Caco-2 (cell line): ENCODE measurements at regions not wholly inside any gene's neighbourhood (a gene's known extent, or its start where the extent isn't known, plus 50 kb on each side); places are given as distances from the start of the nearest gene placed in this dataset.

Source experiments
- BruUV-seq: library from RNA; stranded (reverse); fragments of 400-500 nt; replicated peaks from 2 replicates; lab custom pipeline; 2021; lab: Mats Ljungman, UMichigan
- CTCF ChIA-PET: fragments of 300-600 bp; sonication (Branson Sonifier 250); formaldehyde crosslinking; loops from one replicate; lab custom pipeline; 2022; ENCODE audit warnings: antibody characterized with exemption; lab: Charles Lee
- POLR2A ChIA-PET: fragments of 300-600 bp; sonication (Branson Sonifier 250); formaldehyde crosslinking; loops from one replicate; lab custom pipeline; 2022; ENCODE audit warnings: antibody characterized with exemption; lab: Charles Lee
- DNase-seq, 2 experiments: peaks; one replicate each; pipeline versions ENCODE4 v3.0.0 to v3.0.0-alpha.2; 2020 to 2022
- H3K27me3 ChIP-seq: replicated peaks from 2 replicates; pipeline ENCODE4 v1.6.0; 2011; ENCODE audit warnings: low read length; ENCODE audit not compliant: control insufficient read depth, insufficient read depth
- H3K36me3 ChIP-seq: 2 replicates; pipeline ENCODE4 v1.5.1; 2011; ENCODE audit warnings: low read length; ENCODE audit not compliant: control insufficient read depth, insufficient read depth
- H3K4me1 ChIP-seq: fragments of 250-450 bp; sonication (Bioruptor Pico); 2 replicates; pipeline ENCODE4 v1.5.1; 2020; ENCODE audit warnings: mild to moderate bottlenecking
- H3K4me3 ChIP-seq: 2 replicates; pipeline ENCODE4 v1.5.1; 2011; ENCODE audit warnings: low read depth, mild to moderate bottlenecking, control low read depth, low read length
- H3K9me3 ChIP-seq: fragments of 250-450 bp; sonication (Bioruptor Pico); 2 replicates; pipeline ENCODE4 v1.5.1; 2020; ENCODE audit warnings: mild to moderate bottlenecking, moderate library complexity
- H3K27ac Mint-ChIP-seq: one replicate; pipeline ENCODE4 v1.8.0; 2022; ENCODE audit warnings: mixed read lengths; ENCODE audit not compliant: unreplicated experiment
- H3K27me3 Mint-ChIP-seq: one replicate; pipeline ENCODE4 v1.8.0; 2022; ENCODE audit warnings: mixed read lengths; ENCODE audit not compliant: insufficient read depth, unreplicated experiment
- H3K36me3 Mint-ChIP-seq: one replicate; pipeline ENCODE4 v1.8.0; 2022; ENCODE audit warnings: mild to moderate bottlenecking, mixed read lengths; ENCODE audit not compliant: insufficient read depth, unreplicated experiment
- H3K4me1 Mint-ChIP-seq: one replicate; pipeline ENCODE4 v1.8.0; 2022; ENCODE audit warnings: low read depth, mixed read lengths; ENCODE audit not compliant: unreplicated experiment
- H3K4me3 Mint-ChIP-seq: one replicate; pipeline ENCODE4 v1.8.0; 2022; ENCODE audit warnings: mild to moderate bottlenecking, moderate library complexity, mixed read lengths; ENCODE audit not compliant: unreplicated experiment
- H3K9me3 Mint-ChIP-seq: one replicate; pipeline ENCODE4 v1.8.0; 2022; ENCODE audit warnings: mixed read lengths; ENCODE audit not compliant: unreplicated experiment
- CTCF ChIP-seq, 2 experiments: fragments of 200-600 bp in 1 of 2; IDR thresholded peaks; 1 replicate in 1 of 2; 2 replicates in 1 of 2; pipeline versions ENCODE4 v1.5.1 to v1.8.0; 2011 to 2022; ENCODE audit warnings: antibody characterized with exemption in 1 of 2, control low read depth in 1 of 2, inconsistent platforms in 1 of 2, low read depth in 1 of 2, low read length in 1 of 2, mild to moderate bottlenecking in 1 of 2, moderate library complexity in 1 of 2; ENCODE audit not compliant: insufficient read depth in 1 of 2, severe bottlenecking in 1 of 2, unreplicated experiment in 1 of 2
- intact Hi-C: fragments of 100-400 bp; cut with micrococcal nuclease; formaldehyde crosslinking; loops from one replicate; pipeline ENCODE4 v1.10.0; 2022; ENCODE audit not compliant: unreplicated experiment

- Mint-ChIP-seq H3K4me1 (no peaks in the 10 kb centered on the region), H3K4me3 (no peak overlapping the region), H3K27ac (no peak overlapping the region), H3K27me3 (peaks cover 24% of the 10 kb centered on the region), H3K9me3 (no peaks in the 10 kb centered on the region), H3K36me3 (no peaks in the 10 kb centered on the region)
- BruUV-seq = no TSS peak
- POLR2A ChIA-PET = no interaction called here
- DNase-seq = no peak
- H3K36me3 ChIP-seq = no peaks in the 10 kb centered on the region
- CTCF ChIA-PET = no interaction called here
- no peaks in the 10 kb centered on the region for H3K27me3 ChIP-seq
- TF ChIP-seq CTCF (IDR thresholded peaks at IDR 0.05; ENCODE audit: insufficient read depth in 1 of 2, low read depth in 1 of 2, low read length in 1 of 2, severe bottlenecking in 1 of 2, unreplicated experiment in 1 of 2) = no peak
- intact Hi-C loops = no loop called here
- H3K4me1 ChIP-seq = no peaks in the 10 kb centered on the region
- no peaks in the 10 kb centered on the region for H3K9me3 ChIP-seq
- no peak overlapping the region for H3K4me3 ChIP-seq
These were observed 118.9 kb downstream of the RDH14 start for GRCh38 chr2:18441583-18441982.

- Mint-ChIP-seq H3K4me3 (no peak overlapping the region), H3K36me3 (no peaks in the 10 kb centered on the region), H3K4me1 (no peaks in the 10 kb centered on the region), H3K9me3 (no peaks in the 10 kb centered on the region), H3K27me3 (peaks cover 21% of the 10 kb centered on the region), H3K27ac (no peak overlapping the region)
- intact Hi-C loops = no loop called here
- no peak for TF ChIP-seq CTCF (IDR thresholded peaks at IDR 0.05; ENCODE audit: insufficient read depth in 1 of 2, low read depth in 1 of 2, low read length in 1 of 2, severe bottlenecking in 1 of 2, unreplicated experiment in 1 of 2)
- H3K4me3 ChIP-seq = no peak overlapping the region
- CTCF ChIA-PET = no interaction called here
- DNase-seq = no peak
- no peaks in the 10 kb centered on the region for H3K27me3 ChIP-seq
- BruUV-seq = no TSS peak
- no peaks in the 10 kb centered on the region for H3K4me1 ChIP-seq
- POLR2A ChIA-PET = interaction anchor here (0.6 kb wide), 1 partner anchor 715 kb away, joined by 3 read pairs; no protein-coding TSS in a partner anchor
- no peaks in the 10 kb centered on the region for H3K36me3 ChIP-seq
- no peaks in the 10 kb centered on the region for H3K9me3 ChIP-seq
These were observed 119.7 kb downstream of the RDH14 start for GRCh38 chr2:18440777-18441176.

- Mint-ChIP-seq H3K4me1 (no peaks in the 10 kb centered on the region), H3K9me3 (no peaks in the 10 kb centered on the region), H3K4me3 (no peak overlapping the region), H3K27me3 (peaks cover 21% of the 10 kb centered on the region), H3K27ac (no peak overlapping the region), H3K36me3 (no peaks in the 10 kb centered on the region)
- no peak for TF ChIP-seq CTCF (IDR thresholded peaks at IDR 0.05; ENCODE audit: insufficient read depth in 1 of 2, low read depth in 1 of 2, low read length in 1 of 2, severe bottlenecking in 1 of 2, unreplicated experiment in 1 of 2)
- BruUV-seq = no TSS peak
- POLR2A ChIA-PET = interaction anchor here (0.6 kb wide), 1 partner anchor 716 kb away, joined by 3 read pairs; no protein-coding TSS in a partner anchor
- DNase-seq = no peak
- Histone ChIP-seq H3K36me3 (no peaks in the 10 kb centered on the region), H3K4me3 (no peak overlapping the region), H3K4me1 (no peaks in the 10 kb centered on the region), H3K9me3 (no peaks in the 10 kb centered on the region), H3K27me3 (no peaks in the 10 kb centered on the region)
- intact Hi-C loops = no loop called here
- CTCF ChIA-PET = no interaction called here
These were observed 120.3 kb downstream of the RDH14 start for GRCh38 chr2:18440141-18440661.
